CD4-positive, alpha-beta memory T cell (primary cell): ENCODE measurements at regions not wholly inside any gene's neighbourhood (a gene's known extent, or its start where the extent isn't known, plus 50 kb on each side); places are given as distances from the start of the nearest gene placed in this dataset.
A peak's percentile ranks its signal among the peaks of the same experiment; 100 is the strongest.
"Not testable (repeated sequence)": the region's sequence is repeated elsewhere in the genome, so short reads cannot be mapped to it uniquely, and the experiment has no call there.

ENCODE experiments used
- CTCF ChIA-PET: fragments of 350-600 bp; sonication (Branson Sonifier 250); formaldehyde crosslinking; loops from one replicate; lab custom pipeline; 2021; ENCODE audit warnings: inconsistent platforms; ENCODE audit not compliant: partially characterized antibody; lab: Charles Lee
- POLR2A ChIA-PET: fragments of 350-600 bp; sonication (Branson Sonifier 250); formaldehyde crosslinking; loops from one replicate; lab custom pipeline; 2021; ENCODE audit not compliant: partially characterized antibody; lab: Charles Lee
- DNase-seq, 5 donors: peaks; one replicate each; pipeline versions ENCODE4 v3.0.0 to v3.0.0-alpha.2; 2020 to 2022; ENCODE audit warnings: mixed read lengths in 1 of 5
- H3K27ac ChIP-seq: one replicate; pipeline ENCODE4 v1.7.0; 2013; ENCODE audit warnings: low read depth, low read length
- H3K27me3 ChIP-seq: 2 replicates; pipeline ENCODE4 v1.7.0; 2013; ENCODE audit warnings: mild to moderate bottlenecking, low read length, moderate library complexity; ENCODE audit not compliant: insufficient read depth
- H3K36me3 ChIP-seq: 2 replicates; pipeline ENCODE4 v1.7.0; 2013; ENCODE audit warnings: mild to moderate bottlenecking, low read length, moderate library complexity; ENCODE audit not compliant: insufficient read depth
- H3K4me1 ChIP-seq: 2 replicates; pipeline ENCODE4 v1.7.0; 2013; ENCODE audit warnings: mild to moderate bottlenecking, low read length, moderate library complexity; ENCODE audit not compliant: insufficient read depth
- H3K4me3 ChIP-seq, 2 donors: one replicate each; pipeline ENCODE4 v1.7.0; 2013; ENCODE audit warnings: low read length in 2 of 2, mild to moderate bottlenecking in 1 of 2
- H3K9me3 ChIP-seq, 2 donors: one replicate each; pipeline ENCODE4 v1.7.0; 2013; ENCODE audit warnings: low read length in 2 of 2, control low read depth in 1 of 2; ENCODE audit not compliant: control insufficient read depth in 1 of 2
- H3K27ac Mint-ChIP-seq, 7 donors: one replicate each; pipeline ENCODE4 v1.8.0; 2020 to 2021; ENCODE audit warnings: mixed read lengths in 7 of 7, mild to moderate bottlenecking in 6 of 7, inconsistent platforms in 3 of 7, moderate library complexity in 3 of 7
- H3K27me3 Mint-ChIP-seq, 2 donors: one replicate each; pipeline ENCODE4 v1.8.0; 2020 to 2021; ENCODE audit warnings: mixed read lengths in 2 of 2
- H3K36me3 Mint-ChIP-seq, 2 donors: one replicate each; pipeline ENCODE4 v1.8.0; 2020 to 2021; ENCODE audit warnings: mixed read lengths in 2 of 2, inconsistent platforms in 1 of 2, mild to moderate bottlenecking in 1 of 2
- H3K4me1 Mint-ChIP-seq, 4 donors: one replicate each; pipeline ENCODE4 v1.8.0; 2020 to 2021; ENCODE audit warnings: mixed read lengths in 4 of 4, mild to moderate bottlenecking in 1 of 4
- H3K4me3 Mint-ChIP-seq, 8 donors: one replicate each; pipeline ENCODE4 v1.8.0; 2020 to 2021; ENCODE audit warnings: mixed read lengths in 8 of 8, mild to moderate bottlenecking in 7 of 8, moderate library complexity in 6 of 8, inconsistent platforms in 3 of 8
- H3K9me3 Mint-ChIP-seq, 8 donors: one replicate each; pipeline ENCODE4 v1.8.0; 2020 to 2021; ENCODE audit warnings: mixed read lengths in 8 of 8, mild to moderate bottlenecking in 5 of 8, inconsistent platforms in 3 of 8, moderate library complexity in 1 of 8
- intact Hi-C: fragments of 100-400 bp; cut with micrococcal nuclease; formaldehyde crosslinking; loops from one replicate; pipeline ENCODE4 v1.15.1; 2023

DNA sequence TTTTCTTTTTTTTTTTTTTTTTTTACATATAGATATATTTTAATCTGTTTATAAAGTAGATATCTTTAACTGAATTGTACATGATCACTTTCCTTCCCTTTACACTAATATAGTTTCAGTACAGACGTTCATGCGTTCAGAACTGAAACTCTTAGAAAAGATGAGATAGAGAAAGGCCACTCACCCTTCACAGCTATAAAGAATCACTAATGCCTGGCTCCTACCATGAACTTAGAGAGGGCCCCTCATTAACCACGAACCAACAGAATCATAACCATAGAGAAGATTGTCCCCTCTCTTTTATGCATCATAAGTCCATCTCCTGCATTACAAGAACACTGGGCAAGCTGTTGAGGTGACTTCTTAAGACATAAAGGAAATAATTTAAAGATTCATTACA lies 123.8 kb downstream of the FEM1C start:
- POLR2A ChIA-PET, DNase-seq, intact Hi-C loops: not testable (repeated sequence)

DNA sequence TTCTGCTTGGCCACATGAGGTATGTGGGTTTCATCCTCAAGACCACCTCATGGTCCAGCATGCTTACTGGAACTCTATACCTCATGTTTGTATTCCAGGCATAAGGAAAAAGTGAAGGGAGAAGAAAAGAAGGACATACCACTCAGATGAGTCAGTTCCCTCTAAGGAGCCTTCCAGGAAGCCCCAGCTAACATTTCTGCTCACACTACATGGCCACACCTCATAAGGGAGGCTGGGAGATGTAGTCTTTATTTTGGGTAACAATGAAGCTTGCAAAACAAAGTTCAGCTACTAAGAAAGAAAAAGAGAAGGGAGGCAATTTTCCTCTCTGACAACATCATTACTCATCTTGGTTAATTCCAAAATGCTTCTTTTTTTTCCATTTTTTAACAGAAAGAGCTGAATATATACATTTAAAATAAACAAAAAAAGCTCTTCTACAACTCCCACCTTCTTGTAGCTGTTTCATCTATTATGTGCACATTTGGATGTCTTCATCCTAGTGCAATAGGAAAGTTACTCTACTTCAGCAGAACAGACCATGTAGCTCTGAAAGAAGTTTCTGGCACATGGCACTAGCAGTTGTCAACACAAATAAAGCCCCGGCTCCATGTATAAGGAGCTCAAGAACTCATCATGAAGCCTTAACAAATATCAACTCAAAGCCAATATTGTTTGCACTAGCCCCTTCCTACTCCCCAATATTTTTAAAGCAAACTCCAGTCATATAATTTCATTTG lies 123.6 kb upstream of the CCDC112 start:
- no peak overlapping the region for H3K4me3 ChIP-seq
- no peaks in the 10 kb centered on the region for H3K9me3 ChIP-seq
- intact Hi-C loops: no loop called here
- ChIA-PET POLR2A (no interaction called here), CTCF (no interaction called here)
- H3K4me3 Mint-ChIP-seq: no peak overlapping the region
- no peaks in the 10 kb centered on the region for H3K4me1 ChIP-seq
- no peak overlapping the region for H3K27ac ChIP-seq
- H3K36me3 ChIP-seq: no peaks in the 10 kb centered on the region
- no peaks in the 10 kb centered on the region for H3K36me3 Mint-ChIP-seq
- H3K9me3 Mint-ChIP-seq: no peaks in the 10 kb centered on the region
- no peak overlapping the region for H3K27ac Mint-ChIP-seq
- no peak for DNase-seq
- H3K27me3 ChIP-seq: no peaks in the 10 kb centered on the region
- H3K27me3 Mint-ChIP-seq: peaks cover 3 to 5% of the 10 kb centered on the region in 2 donors
- H3K4me1 Mint-ChIP-seq: no peaks in the 10 kb centered on the region

More for the DNA sequence above, 123.8 kb downstream of the FEM1C start:
- H3K36me3 Mint-ChIP-seq, H3K9me3 ChIP-seq, H3K4me3 ChIP-seq, H3K36me3 ChIP-seq, H3K27me3 ChIP-seq, H3K27me3 Mint-ChIP-seq, H3K9me3 Mint-ChIP-seq, H3K4me3 Mint-ChIP-seq, H3K4me1 Mint-ChIP-seq, H3K27ac Mint-ChIP-seq, H3K27ac ChIP-seq, CTCF ChIA-PET, H3K4me1 ChIP-seq: not testable (repeated sequence)

DNA sequence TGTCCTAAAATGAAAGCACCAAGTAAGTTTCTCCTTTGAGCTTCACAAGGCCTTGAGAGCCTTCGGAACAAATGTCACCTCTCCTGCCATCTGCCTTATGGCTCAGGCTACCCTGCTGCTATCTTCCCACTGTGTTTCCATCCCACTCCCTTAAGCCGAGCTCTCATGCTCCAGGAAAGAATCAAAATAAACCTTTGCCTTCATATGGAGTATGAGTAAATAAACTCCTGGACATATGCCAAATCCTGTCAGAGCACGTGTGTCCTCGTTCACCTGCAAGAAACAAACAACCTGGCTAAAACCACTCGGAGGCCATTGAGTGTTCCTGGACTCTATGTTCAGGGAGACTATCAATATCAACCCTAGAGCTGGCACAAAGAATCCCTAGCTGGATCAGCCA lies 122.3 kb upstream of the CCDC112 start:
- Mint-ChIP-seq H3K9me3 (no peaks in the 10 kb centered on the region), H3K4me3 (no peak overlapping the region), H3K27me3 (peaks cover 2 to 3% of the 10 kb centered on the region in 2 donors), H3K4me1 (peaks cover 0 to 1% (median 0%) of the 10 kb centered on the region in 4 donors), H3K36me3 (no peaks in the 10 kb centered on the region), H3K27ac (no peak overlapping the region)
- H3K4me3 ChIP-seq: no peak overlapping the region
- ChIA-PET POLR2A (no interaction called here), CTCF (no interaction called here)
- no peak overlapping the region for H3K27ac ChIP-seq
- no peak for DNase-seq
- intact Hi-C loops: no loop called here
- no peaks in the 10 kb centered on the region for H3K36me3 ChIP-seq
- H3K4me1 ChIP-seq: no peaks in the 10 kb centered on the region
- H3K27me3 ChIP-seq: no peaks in the 10 kb centered on the region
- H3K9me3 ChIP-seq: no peaks in the 10 kb centered on the region

DNA sequence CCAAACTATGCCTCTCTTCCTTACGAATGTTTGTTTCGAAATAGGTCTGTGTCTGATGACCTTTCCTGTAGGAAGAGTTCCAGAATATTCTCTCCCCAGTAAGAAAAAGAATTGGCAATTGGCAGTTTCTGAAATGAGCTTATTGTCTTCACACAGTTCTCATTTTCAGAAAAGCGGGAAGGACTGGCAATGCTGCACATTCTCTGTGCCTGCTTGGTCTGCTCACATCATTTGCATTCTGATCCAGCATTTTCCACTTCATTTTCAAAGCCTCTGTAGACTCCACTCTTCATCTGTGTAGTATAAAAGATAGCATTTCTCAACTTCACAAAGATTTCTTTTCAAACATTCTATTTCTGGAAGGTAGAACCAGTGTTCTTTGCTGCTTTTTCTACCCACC lies 120.6 kb upstream of the CCDC112 start:
- CTCF ChIA-PET: interaction anchor here (1.1 kb wide), 1 partner anchor 9 kb away, joined by 3 read pairs; no protein-coding TSS in a partner anchor
- no peaks in the 10 kb centered on the region for H3K36me3 ChIP-seq

DNA sequence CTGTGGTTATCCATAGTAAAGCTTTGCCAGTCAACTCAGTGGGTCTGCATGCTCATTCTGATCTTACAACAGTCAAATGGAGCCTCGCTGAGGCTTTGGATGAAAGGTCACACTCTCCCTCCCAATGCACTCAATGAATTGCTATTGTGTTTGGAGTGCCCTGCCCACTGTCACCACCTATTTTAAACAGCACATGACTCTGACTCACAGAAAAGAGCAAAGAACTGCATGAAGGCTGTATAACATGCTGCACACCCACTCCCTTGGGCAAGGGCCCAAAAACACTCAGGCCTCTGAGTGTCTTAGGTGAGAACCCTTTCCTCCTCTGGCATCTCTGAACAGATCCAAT lies 118.7 kb upstream of the CCDC112 start:
- Mint-ChIP-seq H3K4me1 (peaks cover 0 to 1% (median 0%) of the 10 kb centered on the region in 4 donors), H3K27me3 (peaks cover 2% of the 10 kb centered on the region in 2 donors), H3K4me3 (no peak overlapping the region), H3K36me3 (no peaks in the 10 kb centered on the region), H3K9me3 (no peaks in the 10 kb centered on the region), H3K27ac (no peak overlapping the region)
- DNase-seq: no peak
- ChIA-PET CTCF (no interaction called here), POLR2A (interaction anchor here (0.6 kb wide), 1 partner anchor 156 kb away, joined by 3 read pairs; no protein-coding TSS in a partner anchor)
- Histone ChIP-seq H3K9me3 (no peaks in the 10 kb centered on the region), H3K4me1 (no peaks in the 10 kb centered on the region), H3K27ac (no peak overlapping the region), H3K4me3 (no peak overlapping the region), H3K27me3 (no peaks in the 10 kb centered on the region), H3K36me3 (no peaks in the 10 kb centered on the region)
- intact Hi-C loops: no loop called here

More for the DNA sequence above, 120.6 kb upstream of the CCDC112 start:
- Histone ChIP-seq H3K4me3 (no peak overlapping the region), H3K9me3 (no peaks in the 10 kb centered on the region), H3K4me1 (no peaks in the 10 kb centered on the region), H3K27ac (no peak overlapping the region), H3K27me3 (no peaks in the 10 kb centered on the region)
- Mint-ChIP-seq H3K36me3 (no peaks in the 10 kb centered on the region), H3K4me1 (peaks cover 0 to 1% (median 0%) of the 10 kb centered on the region in 4 donors), H3K27me3 (peaks cover 2 to 3% of the 10 kb centered on the region in 2 donors), H3K27ac (peak overlapping the region in 1 of 7 donors; percentile 61), H3K4me3 (no peak overlapping the region), H3K9me3 (no peaks in the 10 kb centered on the region)
- POLR2A ChIA-PET: no interaction called here
- intact Hi-C loops: no loop called here
- DNase-seq: no peak

DNA sequence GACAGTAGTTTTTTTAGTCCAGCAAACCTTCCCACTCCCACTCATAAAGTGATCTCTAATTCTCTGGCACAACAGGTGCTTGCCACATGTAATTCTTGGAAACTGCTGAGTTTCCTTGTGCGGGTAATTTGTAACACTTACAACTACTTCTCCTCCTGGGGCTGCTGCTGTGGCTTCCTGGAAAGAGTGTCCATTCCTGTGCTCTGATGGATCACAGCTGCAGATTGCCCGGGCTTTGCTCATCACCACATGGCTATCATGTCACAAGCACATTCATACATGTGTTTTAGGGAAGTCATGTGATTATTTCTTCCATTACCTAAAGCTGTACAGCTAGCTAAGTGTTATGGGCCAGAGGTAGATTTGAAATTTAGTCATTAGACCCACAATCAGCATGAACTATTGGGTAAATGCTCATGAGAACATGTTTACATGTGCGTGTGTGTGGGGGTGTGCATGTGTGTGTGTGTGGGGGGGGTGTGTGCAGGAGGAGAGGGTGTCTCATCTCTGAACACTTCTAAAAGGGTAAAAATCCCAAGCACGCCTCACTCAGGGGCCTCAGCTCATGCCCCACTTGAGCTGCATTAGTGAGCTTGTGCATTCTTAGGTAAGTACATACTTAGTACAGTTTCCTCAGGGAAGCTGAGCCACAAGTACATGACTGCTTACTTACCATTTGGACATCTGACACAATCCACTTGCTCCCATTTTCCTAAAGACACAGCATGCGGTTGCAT lies 118.1 kb upstream of the CCDC112 start:
- H3K36me3 Mint-ChIP-seq: no peaks in the 10 kb centered on the region
- H3K4me3 ChIP-seq: no peak overlapping the region

DNA sequence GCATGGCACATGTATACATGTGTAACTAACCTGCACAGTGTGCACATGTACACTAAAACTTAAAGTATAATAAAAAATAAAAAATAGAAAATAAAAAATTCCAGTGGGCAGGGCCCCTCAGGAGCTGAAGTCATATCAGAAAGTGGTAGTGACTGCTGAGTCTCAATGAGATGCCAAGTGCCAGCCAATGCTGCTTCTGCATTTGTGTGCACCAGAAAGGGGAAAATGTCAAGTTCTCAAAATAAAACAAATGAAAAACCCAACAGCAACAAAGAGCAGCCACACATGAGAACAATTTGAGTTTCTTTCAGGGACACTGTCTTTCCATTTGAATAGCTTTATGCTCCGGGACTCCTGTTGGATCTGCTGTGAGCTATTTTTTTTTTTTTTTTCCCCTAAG lies 117.2 kb upstream of the CCDC112 start:
- H3K27me3 Mint-ChIP-seq: peaks cover 5 to 7% of the 10 kb centered on the region in 2 donors
- Histone ChIP-seq H3K4me1 (no peaks in the 10 kb centered on the region), H3K27ac (no peak overlapping the region), H3K36me3 (no peaks in the 10 kb centered on the region), H3K9me3 (no peaks in the 10 kb centered on the region), H3K4me3 (no peak overlapping the region), H3K27me3 (no peaks in the 10 kb centered on the region)
- ChIA-PET POLR2A (no interaction called here), CTCF (no interaction called here)
- no peaks in the 10 kb centered on the region for H3K36me3 Mint-ChIP-seq
- H3K27ac Mint-ChIP-seq: no peak overlapping the region
- peaks cover 0 to 3% (median 0%) of the 10 kb centered on the region in 8 donors for H3K9me3 Mint-ChIP-seq
- no peak overlapping the region for H3K4me3 Mint-ChIP-seq
- DNase-seq: no peak
- H3K4me1 Mint-ChIP-seq: peaks cover 0 to 1% (median 0%) of the 10 kb centered on the region in 4 donors
- intact Hi-C loops: no loop called here

More for the DNA sequence above, 118.1 kb upstream of the CCDC112 start:
- H3K4me1 Mint-ChIP-seq: peaks cover 0 to 1% (median 0%) of the 10 kb centered on the region in 4 donors
- CTCF ChIA-PET: no interaction called here
- Histone ChIP-seq H3K9me3 (no peaks in the 10 kb centered on the region), H3K27ac (no peak overlapping the region), H3K27me3 (no peaks in the 10 kb centered on the region), H3K36me3 (no peaks in the 10 kb centered on the region), H3K4me1 (no peaks in the 10 kb centered on the region)
- H3K27me3 Mint-ChIP-seq: peaks cover 2 to 3% of the 10 kb centered on the region in 2 donors
- H3K9me3 Mint-ChIP-seq: no peaks in the 10 kb centered on the region
- intact Hi-C loops: no loop called here
- no peak overlapping the region for H3K27ac Mint-ChIP-seq
- no peak overlapping the region for H3K4me3 Mint-ChIP-seq
- no peak for DNase-seq
- POLR2A ChIA-PET: no interaction called here
